ENCODE measurements at regions not wholly inside any gene's neighbourhood (a gene's known extent, or its start where the extent isn't known, plus 50 kb on each side); places are given as distances from the start of the nearest gene placed in this dataset.
"Not testable (repeated sequence)": the region's sequence is repeated elsewhere in the genome, so short reads cannot be mapped to it uniquely, and the experiment has no call there.

DNA sequence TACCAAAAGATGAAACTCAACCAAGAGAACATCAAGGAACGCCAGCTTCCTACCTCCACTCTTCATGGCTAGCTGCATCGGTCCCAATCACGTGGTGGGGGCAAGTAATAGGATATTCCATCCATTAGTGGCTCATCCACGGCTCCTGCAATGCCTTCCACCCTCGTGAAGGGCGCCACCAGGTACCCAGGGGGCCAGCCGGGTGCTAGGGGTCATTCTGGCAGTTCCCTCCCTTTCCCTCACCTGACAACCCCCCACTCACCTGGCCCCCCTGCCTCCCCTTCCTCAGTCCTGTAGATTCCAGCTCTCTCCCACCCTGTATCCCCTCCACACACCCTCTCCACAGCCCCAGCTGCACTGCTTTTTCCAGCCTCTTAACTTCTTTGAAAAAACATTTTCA, 161.9 kb downstream of the URI1 start:
- no peak for DNase-seq

DNA sequence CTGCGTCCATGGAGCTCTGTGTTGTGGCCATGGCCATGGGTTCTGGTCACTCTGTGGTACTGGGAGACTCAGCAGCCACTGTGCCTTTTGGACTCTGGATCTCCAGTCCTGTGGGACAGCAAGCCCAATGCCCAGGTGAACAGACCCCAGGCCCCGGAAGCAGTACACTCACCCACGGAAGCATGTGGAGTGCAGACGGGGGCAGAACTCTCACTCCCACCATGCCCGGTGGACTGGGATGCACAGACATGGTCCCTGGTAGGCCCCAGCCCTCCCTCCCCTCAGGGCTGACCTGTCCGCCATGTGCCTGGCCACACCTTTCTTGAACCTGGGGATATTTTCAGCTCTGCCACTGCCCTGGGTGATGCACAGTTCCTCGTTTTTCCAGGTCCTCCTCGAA, 163.3 kb downstream of the URI1 start:
- no peak for DNase-seq

DNA sequence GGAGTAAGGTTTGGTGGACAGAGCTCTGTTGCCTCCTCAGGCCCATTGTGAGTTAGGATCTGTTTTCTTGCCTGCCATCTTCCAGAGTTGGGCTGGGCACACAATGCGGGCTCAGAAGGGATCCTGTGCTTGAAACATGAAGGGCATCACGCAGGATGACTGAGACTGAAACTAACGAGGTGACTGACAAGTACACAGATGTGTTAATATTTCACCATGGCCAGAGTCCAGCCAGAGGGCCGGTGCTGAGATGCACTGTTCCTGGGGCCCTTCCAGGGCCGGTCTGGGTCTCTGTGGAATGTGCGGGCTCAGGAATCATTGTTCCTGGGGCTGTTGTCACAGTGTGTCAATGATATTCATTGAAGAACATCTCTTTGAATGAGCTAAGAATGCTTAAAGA, 163.7 kb downstream of the URI1 start:
- DNase-seq: no peak

DNA sequence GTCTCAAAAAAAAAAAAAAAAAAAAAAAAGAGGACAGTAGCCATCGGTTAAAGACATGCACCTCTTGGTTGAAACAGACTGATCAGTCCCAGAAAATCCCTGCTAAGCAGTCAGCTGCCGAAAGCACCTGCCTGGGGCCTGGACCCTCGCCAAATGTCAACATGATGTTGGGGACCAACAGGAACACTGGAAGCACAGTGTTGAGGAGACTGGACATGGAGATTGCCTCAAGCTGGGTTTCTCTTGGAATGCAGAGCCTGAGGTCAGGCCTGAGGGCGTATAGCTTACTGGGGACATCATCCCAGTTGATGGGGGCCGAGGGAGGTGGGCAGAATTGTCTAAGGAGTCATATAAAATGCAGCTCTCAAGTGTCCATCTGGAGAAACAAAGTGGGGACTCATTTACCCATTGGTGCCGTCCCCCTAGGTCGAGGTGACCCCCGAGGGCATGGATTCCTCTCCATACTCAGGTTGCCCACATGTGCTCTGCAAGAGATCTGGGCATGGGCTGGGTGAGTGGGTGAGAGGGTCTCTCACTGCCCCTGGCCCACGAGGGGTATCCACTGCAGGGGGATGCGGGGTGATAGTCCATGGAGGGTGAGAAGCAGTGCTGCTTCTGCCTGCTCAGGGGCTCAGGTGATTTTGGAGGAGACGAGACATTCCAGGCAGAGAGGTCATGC, 164.5 kb downstream of the URI1 start:
- no peak for DNase-seq

DNA sequence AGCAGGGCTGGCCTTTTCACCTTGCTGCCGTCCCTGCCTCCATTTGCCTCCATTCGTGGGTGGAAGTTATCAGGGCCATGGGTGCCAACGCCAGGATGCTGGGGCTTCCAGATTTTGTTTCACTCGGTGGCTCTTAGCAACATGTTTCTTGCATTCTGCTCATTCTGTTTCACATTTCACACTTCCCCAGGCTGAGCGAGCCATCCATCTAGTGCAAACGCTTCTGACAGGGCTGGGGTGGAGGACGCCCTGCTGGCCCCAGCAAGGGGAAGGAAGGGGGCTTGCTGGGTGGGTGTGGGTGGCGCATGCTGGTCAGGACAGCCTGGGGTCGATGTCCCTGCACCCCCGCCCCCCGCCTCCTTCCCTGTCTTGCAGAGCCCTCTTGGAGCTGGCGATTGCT, 165.2 kb downstream of the URI1 start:
- DNase-seq: no peak

DNA sequence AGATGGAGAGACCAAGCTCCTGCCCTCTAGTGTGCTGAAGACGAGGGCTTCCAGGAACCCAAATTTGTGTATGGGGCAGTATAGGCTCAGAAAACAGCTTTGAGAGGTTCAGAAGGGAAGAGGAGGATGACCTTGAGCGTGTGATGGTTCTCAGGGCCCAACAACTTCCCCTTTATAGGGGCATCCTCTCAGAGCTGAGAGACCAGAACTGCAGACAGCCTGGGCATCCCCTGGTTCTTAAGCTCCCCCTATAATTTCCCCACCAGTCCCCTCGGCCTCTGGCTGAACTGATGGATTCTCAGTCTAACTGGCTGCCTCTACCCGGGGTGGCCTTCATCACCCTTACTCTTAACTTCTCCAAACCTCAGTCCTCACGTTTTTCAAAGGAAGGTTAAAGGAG, 167.5 kb downstream of the URI1 start:
- no peak for DNase-seq

DNA sequence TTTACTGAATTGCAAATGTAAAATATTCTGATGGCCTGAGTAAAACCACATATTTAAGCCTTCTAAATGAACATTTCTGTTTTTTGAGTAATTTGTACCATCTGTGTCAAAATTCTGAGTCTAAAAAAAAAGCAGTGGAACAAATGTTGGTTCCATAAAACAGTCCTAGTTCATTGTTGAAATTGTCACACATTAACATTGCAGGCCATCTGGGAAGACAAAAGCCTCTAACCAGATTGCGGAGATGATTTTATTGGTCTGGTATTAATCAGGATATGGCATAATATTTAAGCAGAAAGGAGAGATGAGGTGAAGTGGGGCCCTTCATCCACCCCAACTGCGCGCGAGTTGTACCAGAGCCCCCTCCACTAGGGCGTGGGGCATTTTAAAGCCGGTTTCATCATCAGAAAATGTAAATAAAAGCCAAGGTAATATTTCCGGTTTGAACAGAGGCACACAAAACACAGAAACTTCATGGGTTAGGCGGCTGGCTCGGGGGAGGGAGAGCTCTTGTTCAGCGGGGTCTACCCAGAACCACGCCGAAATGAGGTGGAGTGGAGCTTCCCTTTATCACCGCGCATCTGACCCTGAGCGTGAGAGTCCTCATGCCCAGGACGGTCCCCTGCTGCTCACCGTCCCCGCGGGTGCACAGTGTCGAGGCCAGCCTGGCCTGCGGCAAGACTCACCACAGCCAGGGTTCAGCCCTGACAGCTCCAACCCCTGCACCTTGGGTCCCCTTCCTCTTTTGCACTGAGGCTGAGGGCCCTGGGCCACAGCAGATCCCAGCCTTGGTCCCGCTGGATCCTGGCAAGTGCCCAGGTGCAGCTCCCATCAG, 169.2 kb downstream of the URI1 start:
- no peak for DNase-seq

DNA sequence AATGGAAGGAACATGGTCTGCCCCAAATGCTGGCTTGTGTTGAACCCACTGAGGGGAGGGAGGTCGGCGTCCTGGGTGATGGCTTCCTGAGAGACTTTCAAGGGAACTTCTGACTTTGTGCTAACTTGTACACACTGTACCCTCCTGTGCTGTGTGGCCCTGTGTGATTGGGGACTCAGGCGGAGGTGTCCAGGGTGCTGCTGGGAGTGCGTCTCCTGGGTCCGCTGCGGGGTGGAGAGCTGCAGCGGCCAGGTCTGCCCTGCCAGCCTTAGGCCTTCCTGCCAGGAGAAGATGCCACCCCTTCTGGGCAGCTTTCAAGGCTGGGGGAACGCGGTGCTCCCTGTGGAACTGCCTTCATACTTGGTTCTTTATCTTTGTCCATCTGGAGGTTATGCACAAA, 170.1 kb downstream of the URI1 start:
- no peak for DNase-seq

DNA sequence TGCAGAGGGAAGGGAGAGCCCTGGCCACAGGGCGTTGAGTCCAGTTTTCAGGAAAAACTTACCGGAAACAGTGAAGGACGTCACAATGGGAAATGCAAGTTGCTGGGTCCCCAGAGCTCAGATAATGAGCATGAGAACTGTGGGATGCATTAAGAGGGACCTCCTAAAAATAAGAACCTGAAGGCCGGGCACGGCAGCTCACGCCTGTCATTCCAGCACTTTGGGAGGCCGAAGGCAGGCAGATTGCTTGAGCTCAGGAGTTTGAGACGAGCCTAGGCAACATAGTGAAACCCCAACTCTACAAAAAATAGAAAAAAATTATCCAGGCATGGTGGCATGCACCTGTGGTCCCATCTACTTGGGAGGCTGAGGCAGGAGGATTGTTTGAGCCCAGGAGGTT, 170.6 kb downstream of the URI1 start:
- no peak for DNase-seq

DNA sequence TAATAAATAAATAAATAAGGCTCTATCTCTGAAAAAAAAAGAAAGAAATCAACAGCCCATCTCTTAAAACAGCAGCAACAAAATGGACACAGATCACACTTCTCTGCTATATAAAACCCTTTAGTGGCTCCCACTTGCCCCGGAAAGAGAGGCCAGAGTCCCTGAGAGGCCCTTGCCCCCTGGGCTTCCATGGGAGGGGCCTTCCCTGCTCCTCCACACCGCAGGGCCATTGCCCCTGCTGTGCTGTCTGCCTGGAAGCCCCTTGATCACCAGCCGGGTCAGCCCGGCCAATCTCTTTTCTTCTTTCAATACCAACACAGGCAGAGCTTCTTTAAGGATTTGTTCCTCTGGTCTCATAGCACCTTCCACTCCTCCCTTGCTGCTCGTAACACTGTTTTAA, 171.1 kb downstream of the URI1 start:
- DNase-seq: no peak

DNA sequence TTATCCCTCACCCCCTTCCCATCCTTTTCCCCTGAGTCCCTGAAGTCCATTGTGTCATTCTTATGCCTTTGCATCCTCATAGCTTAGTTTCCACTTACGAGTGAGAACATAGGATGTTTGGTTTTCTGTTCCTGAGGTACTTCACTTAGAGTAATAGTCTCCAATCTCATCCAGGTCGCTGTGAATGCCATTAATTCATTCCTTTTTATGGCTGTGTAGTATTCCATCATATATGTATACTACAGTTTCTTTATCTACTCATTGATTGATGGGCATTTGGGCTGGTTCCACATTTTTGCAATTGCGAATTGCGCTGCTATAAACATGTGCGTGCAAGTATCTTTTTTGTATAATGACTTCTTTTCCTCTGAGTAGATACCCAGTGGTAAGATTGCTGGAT, 172.1 kb downstream of the URI1 start:
- DNase-seq: not testable (repeated sequence)

DNA sequence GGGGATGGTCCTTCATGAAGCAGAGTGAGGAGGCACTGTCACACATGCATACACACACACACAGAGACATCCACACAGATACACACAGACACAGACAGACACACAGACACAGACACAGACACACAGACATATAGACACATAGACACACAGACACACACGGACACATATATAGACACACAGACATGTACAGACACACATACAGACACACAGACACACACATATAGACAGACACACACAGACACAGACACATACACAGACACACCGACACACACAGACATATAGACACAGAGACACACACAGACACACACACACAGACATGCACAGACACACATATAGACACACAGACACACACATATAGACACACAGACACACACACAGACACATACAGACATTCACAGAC, 173.9 kb downstream of the URI1 start:
- DNase-seq: no peak

DNA sequence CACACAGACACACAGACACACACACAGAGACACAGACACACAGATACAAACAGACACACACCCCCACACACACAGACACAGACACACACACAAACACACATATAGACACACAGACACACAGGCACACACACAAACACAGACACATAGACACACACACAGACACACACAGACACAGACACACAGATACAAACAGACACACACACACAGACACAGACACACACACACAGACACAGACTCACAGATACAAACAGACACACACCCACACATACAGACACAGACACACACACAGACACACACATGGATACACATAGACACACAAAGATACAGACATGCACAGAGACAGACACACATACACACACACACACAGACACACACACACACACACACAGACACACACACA, 174.5 kb downstream of the URI1 start:
- no peak for DNase-seq

DNA sequence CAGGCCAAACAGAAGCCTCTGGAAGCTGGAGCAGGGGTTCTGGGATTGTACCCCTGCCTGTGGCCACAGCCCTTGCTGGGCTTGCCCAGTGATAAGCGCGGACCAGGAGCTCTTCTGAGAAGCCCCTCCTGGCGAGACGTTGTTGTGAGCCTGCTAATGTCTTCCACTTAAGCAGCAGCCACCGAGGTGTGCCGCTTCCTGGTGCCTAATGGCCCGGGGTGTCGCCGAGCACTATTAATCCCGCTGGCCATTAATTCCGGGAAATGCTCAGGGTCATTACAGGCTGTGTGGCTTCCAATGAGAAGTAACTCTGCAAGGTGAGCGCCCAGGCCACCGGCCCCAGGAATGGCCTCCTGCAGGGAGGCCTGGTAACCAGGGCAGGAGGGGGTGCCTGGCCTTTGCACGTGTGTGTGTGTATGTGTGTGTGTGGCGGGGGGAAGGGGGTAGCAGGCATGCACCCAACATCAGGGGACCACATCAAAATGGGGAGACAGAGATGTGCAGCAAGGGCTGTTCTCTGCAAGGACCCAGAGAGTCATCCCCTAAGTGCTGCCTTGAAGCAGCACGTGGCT, 175.0 kb downstream of the URI1 start:
- DNase-seq: no peak

DNA sequence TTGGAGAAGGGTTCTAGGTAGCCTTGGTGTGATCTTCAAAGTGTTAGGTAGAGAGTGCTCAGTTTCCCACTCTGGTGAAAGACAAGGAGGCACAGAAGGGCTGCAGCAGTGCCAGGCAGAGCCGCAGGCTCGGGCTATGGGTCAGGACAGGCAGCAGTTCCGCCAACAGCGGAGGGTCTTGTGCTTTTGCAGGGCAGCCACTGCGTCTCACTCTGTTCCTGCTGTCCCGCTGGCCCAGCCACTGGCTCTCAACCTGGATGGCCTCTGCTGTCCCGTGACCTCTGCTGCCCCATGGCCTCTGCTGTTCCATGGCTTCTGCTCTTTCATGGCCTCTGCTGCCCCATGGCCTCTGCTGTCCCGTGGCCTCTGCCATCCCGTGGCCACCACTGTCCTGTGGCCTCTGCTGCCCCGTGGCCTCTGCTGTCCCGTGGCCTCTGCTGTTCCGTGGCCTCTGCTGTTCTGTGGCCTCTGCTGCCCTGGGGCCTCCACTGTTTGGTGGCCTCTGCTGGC, 175.7 kb downstream of the URI1 start:
- no peak for DNase-seq

DNA sequence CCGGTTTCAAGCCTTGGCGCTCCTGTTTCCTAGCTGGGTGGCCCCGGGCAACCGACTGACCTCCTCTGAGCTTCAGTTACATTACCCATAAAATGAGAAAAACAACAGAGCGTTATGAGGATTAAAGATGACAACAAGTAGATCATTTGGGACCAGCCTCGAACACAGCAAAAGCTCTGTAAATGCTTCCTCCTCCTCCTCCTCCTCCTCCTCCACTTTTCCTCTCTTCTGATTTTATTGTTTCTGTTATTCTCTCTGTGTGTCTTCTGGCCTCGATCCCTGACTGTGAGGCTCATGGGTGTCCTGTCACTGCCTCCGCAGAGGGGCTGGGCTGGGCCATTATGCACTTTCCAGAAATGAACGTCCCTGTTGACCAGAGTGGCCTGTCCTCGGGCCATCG, 176.2 kb downstream of the URI1 start:
- DNase-seq: no peak

DNA sequence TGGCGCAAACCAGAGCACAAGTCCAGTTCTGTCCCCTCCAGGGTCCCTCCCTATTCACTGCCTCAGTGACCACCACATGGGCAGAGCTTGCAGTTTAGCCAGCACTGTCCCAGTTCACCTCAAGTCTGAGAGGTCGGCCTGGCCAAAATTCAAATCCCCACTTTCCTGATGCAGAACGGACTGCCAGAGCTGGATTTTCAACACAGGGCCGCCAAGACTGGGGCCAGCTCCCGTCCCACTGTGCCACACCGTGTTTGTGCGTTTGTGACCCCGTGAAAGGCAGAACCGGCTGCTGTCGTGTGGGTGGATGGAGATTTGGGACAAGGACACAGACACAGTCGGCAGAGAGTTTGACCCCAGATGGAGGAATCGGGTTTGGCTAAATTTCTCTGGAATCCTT, 176.7 kb downstream of the URI1 start:
- DNase-seq: no peak

DNA sequence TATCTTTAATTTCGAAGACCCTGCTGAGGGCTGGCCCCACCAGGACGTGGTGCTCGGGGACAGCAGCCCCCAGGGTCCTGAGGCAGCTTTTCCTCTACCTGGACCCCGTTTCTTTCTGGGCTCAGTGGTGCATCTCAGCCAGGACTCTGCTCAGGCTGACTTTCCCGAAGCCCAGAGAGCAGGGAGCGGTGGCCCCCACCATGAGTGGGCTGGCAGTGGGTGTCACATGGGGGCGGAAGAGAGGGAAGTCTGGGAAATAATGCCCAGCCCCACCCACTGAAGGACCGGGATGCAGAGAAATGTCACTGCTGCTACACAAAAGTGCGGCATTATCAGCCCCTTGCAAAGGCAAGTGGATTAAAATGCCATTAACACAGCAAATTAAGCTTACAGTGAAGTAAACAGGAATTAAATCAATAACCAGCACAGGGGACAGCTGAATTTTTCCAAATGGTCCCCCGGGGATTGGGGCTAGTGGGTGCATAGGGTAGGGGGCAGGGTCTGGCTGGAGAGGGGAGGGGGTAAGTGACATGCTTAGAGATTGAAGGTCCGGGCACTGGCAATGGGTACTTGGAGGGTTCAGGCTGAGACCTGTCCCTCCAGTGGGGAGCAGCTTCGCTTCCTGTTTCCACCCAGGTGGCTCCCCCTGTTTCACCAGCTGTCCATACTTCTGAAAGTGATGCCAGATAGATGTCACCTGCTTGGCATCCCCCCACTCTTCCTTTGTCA, 177.3 kb downstream of the URI1 start:
- no peak for DNase-seq

DNA sequence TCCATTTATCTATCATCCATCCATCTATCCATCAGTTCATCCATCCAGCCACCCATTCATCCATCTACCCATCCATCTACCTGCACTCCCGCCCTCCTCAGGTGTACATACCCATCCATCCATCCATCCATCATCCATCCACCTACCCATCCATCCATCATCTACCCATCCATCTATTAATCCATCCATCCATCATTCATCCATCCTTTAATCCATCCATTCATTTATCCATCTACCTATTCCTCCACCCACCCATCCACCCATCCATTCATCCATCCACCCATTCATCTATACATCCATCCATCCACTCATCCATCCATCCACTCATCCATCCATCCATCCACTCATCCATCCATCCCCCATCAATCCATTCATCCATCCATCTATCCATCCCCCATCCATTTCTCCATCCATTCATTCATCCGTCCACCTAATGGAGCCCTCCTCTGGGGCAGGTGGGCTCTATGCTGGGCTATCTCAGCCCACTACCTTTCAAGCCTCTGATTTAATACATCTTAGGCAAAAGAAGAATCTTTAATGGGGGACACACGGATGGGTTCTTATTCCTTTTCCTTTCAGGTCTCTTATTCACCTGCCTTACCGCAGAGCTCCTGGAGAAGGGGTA, 178.9 kb downstream of the URI1 start:
- DNase-seq: no peak

DNA sequence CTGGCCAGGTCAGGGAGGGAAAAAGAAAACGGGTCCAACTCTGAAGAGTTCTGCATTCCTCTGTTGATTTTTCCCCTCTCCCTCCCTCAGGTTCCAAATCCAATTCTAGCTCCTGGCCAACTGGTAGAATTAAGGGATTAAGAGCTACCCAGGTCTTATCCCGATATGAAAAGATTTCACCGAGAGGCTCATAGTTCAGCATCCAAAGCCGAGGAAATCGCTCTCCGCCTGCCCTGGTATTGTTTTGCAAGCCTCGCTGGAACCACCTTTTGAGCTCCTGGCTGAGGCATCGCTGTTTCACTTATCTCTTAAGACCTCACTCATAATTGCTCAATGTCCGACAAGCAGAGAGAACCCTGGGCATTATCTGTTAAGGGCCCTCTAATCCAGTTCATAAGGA, 180.4 kb downstream of the URI1 start:
- DNase-seq: no peak

DNA sequence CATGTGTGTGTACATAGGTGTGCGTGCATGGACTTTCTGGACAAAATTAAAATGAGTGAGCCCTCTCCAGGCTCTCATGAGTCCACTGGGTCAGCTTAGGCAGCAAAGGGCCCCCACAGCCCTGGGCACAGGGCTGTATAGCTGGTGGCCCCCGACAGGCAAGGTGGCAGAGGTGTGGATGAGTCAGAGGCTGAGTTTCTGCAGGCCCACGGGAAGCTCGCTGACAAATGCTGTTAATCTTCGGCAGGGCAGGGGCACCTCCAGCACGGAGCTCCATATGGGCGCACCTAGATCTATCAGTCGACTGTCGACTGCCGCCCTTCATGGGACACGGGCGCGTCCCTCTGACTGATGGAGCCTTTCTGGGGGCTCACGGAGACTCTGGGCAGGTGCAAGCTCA, 181.1 kb downstream of the URI1 start:
- no peak for DNase-seq

DNA sequence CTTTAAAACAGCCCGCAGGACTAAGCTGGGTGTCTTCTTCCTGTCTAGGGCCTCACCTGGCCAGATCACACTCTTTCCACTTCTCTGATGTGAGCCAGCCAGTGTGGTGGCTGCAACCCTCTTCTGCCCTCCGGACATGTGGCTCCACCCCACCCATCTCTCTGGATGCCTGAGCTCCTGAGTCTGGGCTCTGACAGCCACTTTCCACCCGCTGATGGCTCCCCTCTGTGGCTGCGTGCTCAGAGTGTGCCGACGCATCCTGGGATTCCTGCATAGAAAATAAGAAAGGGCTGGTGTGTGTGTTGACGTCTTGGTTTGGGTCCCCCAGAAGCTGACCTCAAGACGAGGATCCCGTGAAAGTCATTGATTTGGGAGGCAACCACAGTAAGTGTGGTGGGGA, 181.6 kb downstream of the URI1 start:
- DNase-seq: no peak

DNA sequence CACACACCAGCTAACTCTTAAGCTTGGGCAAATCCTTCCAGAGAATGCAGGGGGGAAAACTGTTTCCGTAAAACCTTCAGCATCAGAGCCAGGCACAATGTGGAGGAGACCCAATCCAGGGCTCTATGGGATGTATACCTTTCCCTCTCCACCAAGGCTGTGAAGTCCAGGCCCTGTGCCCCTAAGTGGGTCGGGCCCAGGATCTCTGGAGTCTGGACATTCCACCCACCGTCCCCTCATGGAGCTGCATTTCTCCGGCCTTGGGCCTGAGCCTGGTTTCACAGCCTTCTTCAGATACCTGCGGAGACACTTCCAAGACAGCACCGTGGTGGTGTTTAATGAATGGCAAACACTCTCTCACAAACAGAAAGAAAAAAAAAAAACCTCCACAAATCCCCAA, 186.2 kb downstream of the URI1 start:
- DNase-seq: no peak
